GM19463 (cell line): ENCODE measurements at regions not wholly inside any gene's neighbourhood (a gene's known extent, or its start where the extent isn't known, plus 50 kb on each side); places are given as distances from the start of the nearest gene placed in this dataset.
"Not testable (repeated sequence)": the region's sequence is repeated elsewhere in the genome, so short reads cannot be mapped to it uniquely, and the experiment has no call there.

Experiments used
- ATAC-seq: cut with Tn5 transposase; IDR thresholded peaks from one replicate; pipeline ENCODE4 v1.9.1; 2021; ENCODE audit warnings: mild to moderate bottlenecking, moderate library complexity; ENCODE audit not compliant: unreplicated experiment

DNA sequence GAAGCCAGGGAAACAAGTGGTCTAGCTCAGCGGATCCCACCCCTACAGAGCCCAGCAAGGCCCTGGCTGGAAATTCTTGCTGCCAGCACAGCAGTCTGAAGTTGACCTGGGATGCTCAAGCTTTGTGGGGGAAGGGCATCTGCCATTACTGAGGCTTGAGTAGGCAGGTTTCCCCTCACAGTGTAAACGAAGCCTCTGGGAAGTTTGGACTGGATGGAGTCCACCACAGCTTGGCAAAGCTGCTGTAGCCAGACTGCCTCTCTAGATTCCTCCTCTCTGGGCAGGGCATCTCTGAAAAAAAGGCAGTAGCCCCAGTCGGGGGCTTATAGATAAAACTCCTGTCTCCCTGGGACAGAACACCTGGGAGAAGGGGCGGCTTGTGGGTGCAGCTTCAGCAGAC lies 365.9 kb upstream of the SALL1 start:
- ATAC-seq = not testable (repeated sequence)

- no peak for ATAC-seq
These were observed 359.3 kb upstream of the SALL1 start for GRCh38 chr16:51510416-51510815.

- no peak for ATAC-seq
These were observed 358.3 kb upstream of the SALL1 start for GRCh38 chr16:51509336-51509735.

DNA sequence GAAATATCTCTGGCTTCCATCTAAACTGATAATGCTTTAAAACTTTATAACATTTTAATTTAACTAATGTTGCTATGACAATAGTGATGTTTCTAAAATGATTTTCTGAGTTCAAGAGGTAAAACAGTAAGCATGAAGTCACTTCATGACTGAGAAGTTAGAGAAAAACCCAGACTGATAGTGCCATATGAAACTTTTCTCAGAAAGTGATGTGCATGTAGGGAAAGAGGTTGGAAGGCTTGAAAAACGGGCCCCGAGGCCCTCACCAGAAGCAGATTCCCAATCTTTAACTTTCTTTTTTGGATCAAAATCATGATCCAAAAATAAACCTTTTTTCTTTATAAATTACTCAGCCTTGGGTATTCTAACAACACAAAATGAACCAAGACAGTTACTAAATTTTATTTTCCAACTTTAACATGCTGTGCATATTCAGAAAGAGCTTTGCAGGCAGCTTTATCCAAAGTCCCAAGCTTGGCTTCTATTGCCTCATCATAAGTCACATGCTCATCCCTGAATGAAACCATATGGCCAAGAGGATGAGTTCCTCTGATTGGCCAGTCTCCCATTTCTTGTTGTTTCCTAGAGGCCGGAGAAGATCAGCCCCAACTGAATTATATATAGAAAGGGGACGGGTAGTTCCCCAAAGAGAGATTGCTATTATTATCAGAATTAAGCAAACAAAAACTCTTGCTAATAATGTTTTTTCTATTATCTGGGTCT lies 357.6 kb upstream of the SALL1 start:
- ATAC-seq = no peak

GRCh38 chr16:51507286-51507685 lies 356.2 kb upstream of the SALL1 start:
- no peak for ATAC-seq

GRCh38 chr16:51500306-51500705 lies 349.2 kb upstream of the SALL1 start:
- no peak for ATAC-seq

- ATAC-seq = no peak
These were observed 346.6 kb upstream of the SALL1 start for GRCh38 chr16:51497541-51498211.

- no peak for ATAC-seq
These were observed 339.8 kb upstream of the SALL1 start for GRCh38 chr16:51490866-51491265.

DNA sequence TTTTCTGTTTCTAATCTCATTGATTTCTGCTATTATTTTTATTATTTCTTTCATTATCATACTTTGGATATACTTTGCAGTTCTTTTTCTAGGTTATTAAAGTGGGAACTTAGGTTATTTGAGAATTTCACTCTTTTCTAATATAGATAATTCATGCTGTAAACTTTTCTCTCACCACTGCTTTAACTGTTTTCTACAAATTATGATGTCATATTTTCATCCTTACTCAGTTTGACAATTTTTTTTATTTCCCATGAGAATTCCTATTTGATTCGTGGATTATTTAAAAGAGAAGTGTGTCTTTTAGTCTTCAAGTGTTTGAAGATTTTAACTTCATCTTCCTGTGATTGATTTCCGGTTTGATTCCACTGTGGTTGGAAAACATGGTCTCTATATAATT lies 336.8 kb upstream of the SALL1 start:
- ATAC-seq = no peak

GRCh38 chr16:51474414-51475091 lies 323.5 kb upstream of the SALL1 start:
- no peak for ATAC-seq

- ATAC-seq = no peak
These were observed 322.0 kb upstream of the SALL1 start for GRCh38 chr16:51473091-51473490.

GRCh38 chr16:51470492-51470891 lies 319.4 kb upstream of the SALL1 start:
- ATAC-seq = no peak

DNA sequence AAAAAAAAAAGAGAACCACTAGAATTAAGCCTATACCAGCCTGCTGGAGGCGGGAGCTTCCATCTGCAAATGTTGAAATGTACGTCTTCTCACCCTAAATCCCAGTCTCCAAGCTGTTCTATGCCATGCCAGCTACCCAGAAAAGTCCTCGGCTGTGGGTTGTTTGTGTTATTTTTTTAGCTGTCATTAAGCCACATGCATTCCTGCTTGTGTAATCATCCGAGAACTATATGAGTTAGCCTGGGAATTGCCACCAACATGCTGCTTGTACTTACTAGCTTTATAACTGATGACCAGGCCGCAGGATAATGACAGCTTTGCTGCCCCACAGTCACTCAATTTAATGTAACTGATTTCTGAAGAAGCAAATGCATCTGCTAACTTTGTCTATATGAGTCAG lies 313.9 kb upstream of the SALL1 start:
- no peak for ATAC-seq

GRCh38 chr16:51461255-51461654 lies 310.2 kb upstream of the SALL1 start:
- ATAC-seq = no peak

- no peak for ATAC-seq
These were observed 307.5 kb upstream of the SALL1 start for GRCh38 chr16:51458356-51459140.

- ATAC-seq = no peak
These were observed 306.7 kb upstream of the SALL1 start for GRCh38 chr16:51457775-51458174.

GRCh38 chr16:51455398-51455797 lies 304.3 kb upstream of the SALL1 start:
- ATAC-seq = no peak

- no peak for ATAC-seq
These were observed 302.2 kb upstream of the SALL1 start for GRCh38 chr16:51453251-51453650.

DNA sequence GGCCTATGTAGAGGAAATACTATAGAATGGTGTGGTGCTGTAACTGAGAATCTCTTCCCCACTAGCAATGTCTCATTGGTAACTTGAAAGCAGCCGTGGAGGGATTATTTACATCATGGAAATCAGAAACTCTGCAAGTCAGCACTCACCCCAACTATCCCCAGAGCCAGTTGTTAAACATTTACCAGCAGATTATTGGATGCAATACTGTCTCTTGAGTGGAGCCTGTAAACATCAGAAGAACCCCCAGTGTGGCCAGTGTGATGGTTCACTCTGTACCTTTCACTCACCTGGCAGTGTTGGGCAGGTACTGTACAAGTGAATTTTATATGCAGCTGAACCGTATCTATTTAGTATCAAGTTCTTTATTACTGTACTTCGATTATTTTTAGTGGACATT lies 299.8 kb upstream of the SALL1 start:
- ATAC-seq = no peak

DNA sequence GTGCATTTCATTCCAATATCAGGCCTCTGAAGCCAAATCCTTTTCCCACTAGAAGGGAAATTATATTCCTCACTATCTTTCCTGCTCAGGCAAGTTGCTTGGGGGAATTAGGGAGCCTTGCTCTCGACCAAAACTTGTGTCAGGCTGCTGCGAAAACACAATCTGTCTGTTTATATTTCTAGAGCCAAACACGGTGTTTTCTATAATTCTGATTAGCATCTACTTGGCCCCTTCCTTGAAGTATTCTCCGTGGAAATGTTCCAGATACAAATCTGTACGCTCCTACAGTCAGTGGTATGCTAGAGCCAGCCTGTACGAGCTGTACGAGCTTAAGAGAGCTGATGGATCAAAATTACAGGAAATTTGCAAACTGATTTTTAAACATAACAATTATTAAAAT lies 299.3 kb upstream of the SALL1 start:
- no peak for ATAC-seq

DNA sequence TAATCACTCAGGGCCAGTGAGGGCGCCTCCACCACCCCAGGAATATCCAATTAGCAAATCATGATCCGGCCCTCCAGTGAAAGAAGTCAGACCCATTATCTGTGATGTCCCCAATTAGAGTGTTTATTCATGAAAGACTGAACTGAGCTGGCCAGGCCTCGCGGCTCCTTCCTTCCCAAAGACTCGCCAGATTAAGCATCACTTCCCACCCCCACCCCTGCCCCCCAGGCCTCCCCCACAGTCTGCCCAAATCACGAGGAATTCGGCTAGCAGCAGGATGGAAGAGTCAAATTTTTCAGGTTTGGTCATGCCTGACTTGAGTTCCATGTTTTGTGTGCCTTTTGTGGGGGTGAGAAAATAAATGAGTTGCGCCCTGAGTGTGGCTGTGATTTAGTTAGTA lies 298.4 kb upstream of the SALL1 start:
- no peak for ATAC-seq
